DMS114 treated with DMSO at 0.1 percent for 48 hours (cell line): ENCODE measurements at regions not wholly inside any gene's neighbourhood (a gene's known extent, or its start where the extent isn't known, plus 50 kb on each side); places are given as distances from the start of the nearest gene placed in this dataset.

Experiments used
- DNase-seq: peaks from one replicate; lab custom pipeline; 2025; ENCODE audit not compliant: unreplicated experiment; lab: John Stamatoyannopoulos, UW

DNA sequence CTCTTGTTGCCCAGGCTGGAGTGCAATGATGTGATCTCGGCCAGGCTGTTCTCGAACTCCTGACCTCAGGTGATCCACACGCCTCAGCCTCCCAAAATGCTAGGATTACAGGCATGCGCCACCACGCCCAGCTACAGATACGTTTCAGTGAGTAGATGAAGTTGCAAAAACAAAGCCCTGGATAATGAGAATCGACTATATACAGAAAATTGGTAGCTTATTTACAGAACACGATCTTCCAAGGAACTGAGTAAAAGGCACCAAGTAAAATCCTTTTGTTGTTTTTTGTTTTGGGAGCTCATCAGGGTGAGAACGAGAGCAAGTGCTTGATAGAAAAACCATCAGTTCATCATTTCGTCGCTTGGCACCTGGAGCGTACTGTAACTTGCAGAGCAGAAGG lies 62.8 kb downstream of the MYCN start:
- no peak for DNase-seq

DNA sequence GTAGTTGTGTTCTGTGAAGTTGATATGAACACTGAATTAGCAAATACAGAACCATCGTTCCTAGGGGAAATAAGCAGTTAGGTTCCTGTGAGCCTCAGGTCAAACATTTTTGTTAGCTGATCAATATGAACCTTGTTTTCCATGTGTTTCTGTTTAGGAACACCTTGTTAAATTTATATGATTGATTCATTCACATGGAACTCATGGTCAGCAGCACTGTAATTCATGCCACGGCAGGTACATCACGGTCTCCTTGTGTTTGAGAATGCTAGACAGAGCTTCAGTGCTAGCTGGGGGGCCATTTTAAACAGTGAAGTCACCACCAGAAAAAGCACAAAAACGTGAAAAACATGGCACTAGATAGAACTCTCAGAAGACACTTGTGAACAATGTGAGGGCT lies 62.2 kb downstream of the MYCN start:
- DNase-seq, result no peak

DNA sequence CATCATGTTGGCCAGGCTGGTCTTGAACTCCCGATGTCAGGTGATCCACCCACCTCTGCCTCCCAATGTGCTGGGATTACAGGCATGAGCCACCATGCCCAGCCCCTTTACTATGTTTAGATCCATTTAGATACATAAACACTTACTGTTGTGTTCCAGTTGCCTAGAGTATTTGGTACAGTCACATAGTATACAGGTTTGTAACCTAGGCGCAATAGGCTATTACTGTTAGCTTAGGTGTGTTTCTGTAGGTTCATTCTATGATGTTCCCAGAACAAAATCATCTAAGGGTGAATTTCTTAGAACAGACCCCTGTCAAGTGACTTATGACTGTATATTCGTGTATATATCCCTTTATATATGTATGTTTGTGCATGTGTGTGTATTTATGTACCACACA lies 61.8 kb downstream of the MYCN start:
- no peak for DNase-seq

DNA sequence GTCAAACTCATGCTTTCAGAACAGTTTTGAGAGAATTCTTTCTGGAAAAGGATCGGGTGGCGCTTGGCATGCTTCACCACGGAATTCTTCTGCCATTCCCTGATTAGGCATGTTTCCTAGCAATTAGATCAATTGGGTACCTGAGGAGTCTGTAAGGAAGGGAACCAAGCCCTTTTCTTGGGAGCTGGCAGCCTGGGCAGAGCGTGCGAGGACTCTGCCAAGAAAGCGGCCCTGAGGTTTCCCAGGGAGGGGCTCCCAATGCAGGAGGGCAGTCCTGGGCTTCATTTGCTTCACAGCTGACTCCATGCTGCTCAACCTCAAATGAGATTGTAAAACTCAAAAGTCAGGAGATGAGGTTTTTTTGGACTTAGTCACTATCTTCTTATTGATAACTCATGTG lies 60.3 kb downstream of the MYCN start:
- no peak for DNase-seq

DNA sequence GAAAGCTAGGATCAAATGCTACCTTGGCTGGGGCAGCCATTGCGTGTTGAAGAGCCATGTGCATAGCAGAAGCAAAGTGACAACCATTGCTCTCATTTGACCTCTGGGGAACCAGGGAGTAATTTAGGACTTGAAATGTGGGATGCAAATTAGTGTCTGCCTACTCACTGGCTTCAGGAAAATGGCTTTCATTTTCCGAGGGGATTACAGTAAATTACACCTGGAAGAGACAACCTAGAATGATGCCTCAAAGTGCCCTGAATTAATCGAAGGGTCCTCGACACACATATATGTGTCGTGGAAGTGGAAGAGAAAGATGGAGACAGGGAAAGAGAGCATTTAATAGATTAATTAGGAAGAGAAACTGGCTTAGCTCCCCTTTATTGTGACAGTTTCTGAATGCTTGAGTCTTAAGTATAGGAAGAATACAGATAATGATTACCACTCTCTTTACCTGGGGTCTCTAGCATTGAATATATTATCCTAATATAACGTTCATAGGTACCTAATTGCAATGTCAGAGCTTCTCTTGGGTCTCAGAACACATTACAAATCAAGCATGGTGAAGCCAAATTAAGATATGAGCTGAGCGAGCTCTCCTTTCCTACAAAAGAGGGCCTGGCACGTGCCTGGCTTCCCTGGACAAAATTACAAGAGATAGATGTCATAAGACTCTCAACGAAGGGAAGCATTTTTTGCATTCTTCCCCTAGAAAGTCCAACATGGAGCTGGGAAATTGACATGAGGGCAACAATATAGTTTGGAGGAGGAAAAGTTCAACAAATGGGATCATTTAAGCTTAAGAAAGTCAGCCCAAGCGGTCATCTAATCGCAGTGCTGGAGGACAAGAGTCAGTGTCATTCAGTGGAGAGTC lies 59.5 kb downstream of the MYCN start:
- DNase-seq, result no peak

DNA sequence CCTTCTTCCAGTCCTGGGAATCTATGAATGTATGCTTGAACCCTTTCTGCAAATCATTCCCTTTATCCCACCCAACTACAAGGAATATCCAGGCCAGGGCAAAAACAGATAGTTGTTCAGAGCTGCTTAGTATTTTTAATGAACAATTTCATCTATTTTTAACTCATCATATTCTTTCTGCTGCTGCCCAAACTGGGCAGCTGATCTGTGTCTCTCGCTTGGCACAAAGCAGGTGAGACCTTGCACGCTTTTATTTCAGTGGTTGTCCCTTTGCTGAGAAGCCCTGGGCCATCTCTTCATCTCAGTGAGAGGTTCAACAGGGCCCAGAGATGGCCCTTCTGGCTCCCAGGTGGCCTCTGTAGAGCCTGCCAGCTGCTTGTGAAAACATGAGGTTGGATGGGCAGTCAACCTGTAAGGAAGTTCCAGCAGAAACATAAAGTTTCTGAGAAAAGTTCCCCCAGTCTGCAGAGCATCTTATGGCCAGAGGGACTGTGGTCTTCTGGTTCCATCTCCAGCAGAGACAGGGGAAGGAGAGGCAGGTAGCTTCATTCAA lies 57.5 kb downstream of the MYCN start:
- no peak for DNase-seq

DNA sequence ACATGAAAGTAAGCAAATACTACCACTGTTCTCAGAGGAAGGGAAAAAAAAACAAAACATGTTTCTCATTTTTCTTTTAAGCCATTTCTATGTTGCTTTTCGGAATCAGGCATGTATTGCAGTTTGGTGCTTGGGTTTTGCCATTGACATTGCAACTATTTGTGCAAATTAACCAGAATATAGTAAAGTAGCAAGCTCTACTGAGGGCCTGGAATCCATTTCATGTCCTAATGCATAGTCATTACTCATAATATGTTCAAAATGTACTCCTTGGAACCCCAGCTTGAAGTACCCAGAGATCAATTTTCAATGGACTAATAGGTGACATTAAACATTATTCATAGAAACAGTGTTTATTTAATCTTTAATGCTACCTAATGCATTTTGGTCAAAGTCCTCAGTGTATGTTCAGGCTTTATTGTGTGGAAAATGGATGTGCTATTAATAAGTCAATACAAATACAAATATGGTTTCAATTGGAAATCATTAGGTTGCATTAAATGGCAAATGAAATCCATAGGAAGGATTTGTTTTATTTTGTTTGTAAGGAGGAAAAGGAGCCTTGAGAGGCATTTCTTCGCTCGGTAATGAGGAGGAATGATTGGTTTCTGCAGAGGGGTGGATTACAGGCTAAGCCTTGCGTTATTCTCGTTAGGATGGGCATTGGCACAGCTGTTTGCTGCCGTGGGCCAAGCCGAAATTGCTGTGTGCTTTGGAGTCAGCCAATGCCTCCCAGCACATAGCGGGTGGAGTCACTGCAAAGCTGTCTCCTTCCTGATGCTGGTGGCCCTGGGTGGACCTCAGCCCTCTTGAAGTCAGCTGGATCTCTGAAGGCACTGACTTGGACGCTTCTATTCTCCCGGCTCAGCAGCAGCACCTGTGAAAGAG lies 56.4 kb downstream of the MYCN start:
- DNase-seq, result no peak
